ENCODE measurements at regions not wholly inside any gene's neighbourhood (a gene's known extent, or its start where the extent isn't known, plus 50 kb on each side); places are given as distances from the start of the nearest gene placed in this dataset.

- Histone ChIP-seq H3K4me3 (no peak overlapping the region), H3K27ac (ENCODE audit: extremely low read depth, low read depth, low read length) (no peak overlapping the region), H3K27me3 (ENCODE audit: control insufficient read depth in 2 of 2, insufficient read depth in 2 of 2, low read length in 2 of 2) (no peaks in the 10 kb centered on the region), H3K9me3 (replicated peaks; ENCODE audit: control insufficient read depth, insufficient read depth, low read depth, low read length) (no peaks in the 10 kb centered on the region; the same call in 1 of the 2 replicates), H3K4me2 (ENCODE audit: insufficient read depth, low read length) (no peak overlapping the region), H2AFZ (ENCODE audit: low read depth, low read length) (no peak overlapping the region), H3K4me1 (replicated peaks in 1 of 2; ENCODE audit: control insufficient read depth in 2 of 2, insufficient read depth in 2 of 2, low read length in 2 of 2) (no peaks in the 10 kb centered on the region), H3K79me2 (ENCODE audit: control insufficient read depth, insufficient read depth, low read length) (no peaks in the 10 kb centered on the region), H3K9ac (ENCODE audit: insufficient read depth in 1 of 2, low read depth in 2 of 2, low read length in 2 of 2) (no peak overlapping the region), H3K36me3 (ENCODE audit: control insufficient read depth, insufficient read depth, low read length) (no peaks in the 10 kb centered on the region), H4K20me1 (replicated peaks; ENCODE audit: control insufficient read depth, insufficient read depth, low read length) (no peaks in the 10 kb centered on the region), H3K9me1 (ENCODE audit: control insufficient read depth, insufficient read depth, low read length) (no peaks in the 10 kb centered on the region)
- ATAC-seq (no peak), DNase-seq (ENCODE audit: extremely low read depth in 1 of 4, low spot score in 3 of 4) (no peak), FAIRE-seq (no peak)
- intact Hi-C loops (cut with micrococcal nuclease): no loop called here
- CTCF ChIA-PET (ENCODE audit: low intra/inter-chr PET ratio): no interaction called here
- no TSS peak for BruUV-seq (replicated peaks)
- WGBS (ENCODE audit: insufficient coverage, low coverage, missing lambda C conversion rate): 0% methylated on average over 1 of the region's 1 CpG
- POLR2A ChIA-PET: no interaction called here
- in situ Hi-C loops (cut with MboI): no loop called here
- no peak for TF ChIP-seq HMG20B (CRISPR knock-in tag; IDR thresholded peaks at IDR 0.05)
- no peak for TF ChIP-seq BCLAF1 (IDR thresholded peaks at IDR 0.05; ENCODE audit: borderline replicate concordance in 1 of 2, control insufficient read depth in 1 of 2, low read depth in 2 of 2, low read length in 1 of 2)
- TF ChIP-seq SMARCA4 (IDR thresholded peaks at IDR 0.05): no peak
- TF ChIP-seq FOXJ2 (tag; IDR thresholded peaks at IDR 0.05): no peak
- no peak for TF ChIP-seq ZNF696 (CRISPR knock-in tag; conservative IDR thresholded peaks at IDR 0.05)
- no peak for TF ChIP-seq SIN3A (IDR thresholded peaks at IDR 0.05; ENCODE audit: borderline replicate concordance in 2 of 2, control insufficient read depth in 1 of 2, low read depth in 2 of 2, low read length in 2 of 2)
- TF ChIP-seq BCOR (IDR thresholded peaks at IDR 0.05): no peak
- no peak for TF ChIP-seq SREBF2 (CRISPR knock-in tag; IDR thresholded peaks at IDR 0.05)
- no peak for TF ChIP-seq HDAC3 (IDR thresholded peaks at IDR 0.05; ENCODE audit: borderline replicate concordance, partially characterized antibody)
- no peak for TF ChIP-seq STAT6 (CRISPR knock-in tag; IDR thresholded peaks at IDR 0.05)
- no peak for TF ChIP-seq ERF (CRISPR knock-in tag; IDR thresholded peaks at IDR 0.05)
- TF ChIP-seq ZNF224 (CRISPR knock-in tag; IDR thresholded peaks at IDR 0.05): no peak
- no peak for TF ChIP-seq EHMT2 (IDR thresholded peaks at IDR 0.05)
- TF ChIP-seq RFX5 (IDR thresholded peaks at IDR 0.05; ENCODE audit: low read depth, low read length): no peak
Observed at GRCh38 chrX:82556588-82556987, 951.5 kb upstream of the POU3F4 start.

Data from K562 (cell line).